NB4 (cell line): ENCODE measurements at regions not wholly inside any gene's neighbourhood (a gene's known extent, or its start where the extent isn't known, plus 50 kb on each side); places are given as distances from the start of the nearest gene placed in this dataset.
A peak's percentile ranks its signal among the peaks of the same experiment; 100 is the strongest.

ENCODE experiments used
- DNase-seq: peaks from one replicate; pipeline ENCODE4 v3.0.0; 2010; ENCODE audit warnings: low read depth
- H3K4me3 ChIP-seq: one replicate; pipeline ENCODE4 v1.5.1; 2011; ENCODE audit warnings: mild to moderate bottlenecking, low read depth, low read length, moderate library complexity
- CTCF ChIP-seq: IDR thresholded peaks from one replicate; pipeline ENCODE4 v1.5.1; 2012; ENCODE audit warnings: low read depth, low read length
- MAX ChIP-seq: IDR thresholded peaks from 2 replicates; pipeline ENCODE4 v1.6.1; 2011; ENCODE audit warnings: low read depth, low read length
- MYC ChIP-seq: IDR thresholded peaks from 2 replicates; pipeline ENCODE4 v1.6.1; 2011; ENCODE audit warnings: low read depth, low read length
- POLR2A ChIP-seq: IDR thresholded peaks from 2 replicates; pipeline ENCODE4 v1.6.1; 2011; ENCODE audit warnings: mild to moderate bottlenecking; ENCODE audit not compliant: insufficient read length; ENCODE audit errors: extremely low read depth

- DNase-seq = no peak
- TF ChIP-seq CTCF (no peak), MAX (no peak), MYC (no peak), POLR2A (no peak)
- H3K4me3 ChIP-seq = no peak overlapping the region
Measured at GRCh38 chr2:180657054-180657453, 323.4 kb upstream of the UBE2E3 start.

- TF ChIP-seq CTCF (no peak), MYC (no peak), POLR2A (no peak), MAX (no peak)
- no peak for DNase-seq
Measured at GRCh38 chr2:180656455-180656847, 324.0 kb upstream of the UBE2E3 start.

GRCh38 chr2:180655842-180656454, 324.5 kb upstream of the UBE2E3 start:
- H3K4me3 ChIP-seq = no peak overlapping the region
- DNase-seq = no peak
- TF ChIP-seq MYC (no peak), MAX (no peak), CTCF (no peak), POLR2A (no peak)

More at GRCh38 chr2:180656455-180656847, 324.0 kb upstream of the UBE2E3 start:
- H3K4me3 ChIP-seq = no peak overlapping the region

- no peak for DNase-seq
- H3K4me3 ChIP-seq = no peak overlapping the region
- TF ChIP-seq MYC (no peak), POLR2A (no peak), CTCF (no peak), MAX (no peak)
Measured at GRCh38 chr2:180655393-180655792, 325.0 kb upstream of the UBE2E3 start.

- DNase-seq = no peak
- TF ChIP-seq MAX (no peak), CTCF (no peak), MYC (no peak), POLR2A (no peak)
- no peak overlapping the region for H3K4me3 ChIP-seq
Measured at GRCh38 chr2:180653481-180653880, 326.9 kb upstream of the UBE2E3 start.

- no peak overlapping the region for H3K4me3 ChIP-seq
- TF ChIP-seq CTCF (no peak), MAX (no peak), POLR2A (no peak), MYC (no peak)
- DNase-seq = peak; percentile 15
Measured at GRCh38 chr2:180652794-180653193, 327.6 kb upstream of the UBE2E3 start.
